ENCODE measurements at regions not wholly inside any gene's neighbourhood (a gene's known extent, or its start where the extent isn't known, plus 50 kb on each side); places are given as distances from the start of the nearest gene placed in this dataset.
A peak's percentile ranks its signal among the peaks of the same experiment; 100 is the strongest.

- Mint-ChIP-seq H3K27ac (no peak overlapping the region), H3K9me3 (peaks cover 9% of the 10 kb centered on the region), H3K27me3 (no peaks in the 10 kb centered on the region), H3K36me3 (no peaks in the 10 kb centered on the region), H3K4me1 (ENCODE audit: low read depth in 2 of 2) (no peaks in the 10 kb centered on the region), H3K4me3 (no peak overlapping the region)
- ATAC-seq (no peak), DNase-seq (ENCODE audit: low spot score) (no peak)
Observed at GRCh38 chr3:84439476-84439875, 519.3 kb upstream of the CADM2 start.

DNA sequence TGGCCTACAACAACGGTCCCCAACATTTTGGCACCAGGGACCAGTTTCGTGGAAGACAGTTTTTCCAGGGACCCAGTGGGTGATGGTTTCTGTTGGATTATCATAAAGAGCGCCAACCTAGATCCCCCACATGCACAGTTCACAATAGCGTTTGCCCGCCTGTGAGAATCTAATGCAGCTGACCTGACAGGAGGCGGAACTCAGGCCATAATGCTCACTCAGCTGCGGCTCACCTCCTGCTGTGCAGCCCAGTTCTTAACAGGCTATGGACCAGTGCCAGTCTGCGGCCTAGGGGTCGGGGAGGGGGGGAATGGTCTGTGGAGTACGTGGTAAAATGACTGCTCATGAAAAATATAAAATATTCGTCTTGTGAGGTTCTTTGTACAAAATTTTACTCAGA is 518.5 kb upstream of the CADM2 start:
- no peak for DNase-seq (ENCODE audit: low spot score)
- ATAC-seq = no peak

GRCh38 chr3:84442533-84442932 is 516.3 kb upstream of the CADM2 start:
- Mint-ChIP-seq H3K36me3 (no peaks in the 10 kb centered on the region), H3K4me1 (ENCODE audit: low read depth in 2 of 2) (no peaks in the 10 kb centered on the region), H3K27ac (no peak overlapping the region)

More for the DNA sequence above, 518.5 kb upstream of the CADM2 start:
- no peak overlapping the region for H3K4me3 Mint-ChIP-seq
- H3K4me1 Mint-ChIP-seq (ENCODE audit: low read depth in 2 of 2) = no peaks in the 10 kb centered on the region
- peaks cover 7% of the 10 kb centered on the region for H3K9me3 Mint-ChIP-seq
- H3K27me3 Mint-ChIP-seq = no peaks in the 10 kb centered on the region
- no peak overlapping the region for H3K27ac Mint-ChIP-seq
- H3K36me3 Mint-ChIP-seq = no peaks in the 10 kb centered on the region

DNA sequence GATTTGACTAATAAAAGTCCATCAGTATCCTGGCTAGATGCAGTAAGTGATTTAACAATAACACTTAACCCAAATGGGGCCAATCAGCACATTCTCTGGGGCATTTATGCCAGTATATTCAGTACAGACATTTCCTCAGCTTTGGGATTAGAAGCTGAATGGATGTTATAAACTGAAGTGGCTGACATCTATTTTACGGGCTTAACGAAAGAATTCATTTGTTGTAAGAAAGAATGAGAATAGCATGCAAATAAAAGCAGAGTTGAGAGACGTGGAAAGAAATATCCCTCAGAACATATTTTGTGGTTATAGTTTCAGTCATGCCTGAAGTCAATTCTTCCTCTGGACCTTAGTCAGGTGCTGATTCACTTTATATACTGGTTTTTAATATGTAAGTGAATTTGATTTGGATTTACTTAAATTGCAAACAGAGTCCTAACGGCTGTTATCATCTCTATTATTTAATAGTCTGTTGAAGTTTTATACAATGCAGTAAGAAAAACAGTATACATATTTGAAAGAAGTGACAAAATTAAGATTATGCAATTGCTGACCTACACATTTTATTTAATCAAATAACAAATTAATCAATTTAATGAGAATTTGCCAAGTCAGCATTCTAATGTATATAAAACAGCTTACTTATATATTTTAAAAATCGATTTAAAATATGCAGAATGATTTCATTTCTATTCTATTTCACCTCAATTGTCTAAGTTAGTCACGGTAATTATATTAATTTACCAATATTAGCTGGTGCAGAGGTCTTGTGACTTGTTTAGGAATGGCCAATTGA is 513.9 kb upstream of the CADM2 start:
- no peaks in the 10 kb centered on the region for H3K27me3 Mint-ChIP-seq
- DNase-seq (ENCODE audit: low spot score) (no peak), ATAC-seq (no peak)
- peaks cover 13% of the 10 kb centered on the region for H3K9me3 Mint-ChIP-seq
- no peaks in the 10 kb centered on the region for H3K4me1 Mint-ChIP-seq (ENCODE audit: low read depth in 2 of 2)
- H3K36me3 Mint-ChIP-seq = no peaks in the 10 kb centered on the region
- no peak overlapping the region for H3K4me3 Mint-ChIP-seq
- H3K27ac Mint-ChIP-seq = no peak overlapping the region

More at GRCh38 chr3:84442533-84442932, 516.3 kb upstream of the CADM2 start:
- ATAC-seq (no peak), DNase-seq (ENCODE audit: low spot score) (no peak)
- H3K9me3 Mint-ChIP-seq = peaks cover 10% of the 10 kb centered on the region
- H3K4me3 Mint-ChIP-seq = no peak overlapping the region
- H3K27me3 Mint-ChIP-seq = no peaks in the 10 kb centered on the region

DNA sequence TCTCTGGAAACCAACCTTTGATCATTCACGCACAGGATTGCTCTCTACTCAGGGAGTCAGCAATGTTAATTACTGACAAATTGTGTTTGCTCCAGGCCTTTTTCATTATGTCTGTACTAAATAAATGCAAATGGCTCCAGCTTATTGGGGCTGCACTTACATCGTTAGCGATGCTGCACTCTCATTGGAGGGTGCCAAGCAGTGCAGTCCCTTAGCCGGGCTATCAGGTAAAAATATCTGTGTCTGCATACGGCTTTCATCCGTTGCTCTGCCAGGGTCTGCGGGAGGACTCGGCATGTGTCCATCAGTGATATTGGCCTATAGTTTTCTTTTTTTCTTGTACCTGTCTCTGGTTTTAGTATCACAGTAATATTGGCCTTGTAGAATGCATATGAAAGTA is 471.5 kb upstream of the CADM2 start:
- no peak overlapping the region for H3K27ac Mint-ChIP-seq
- ATAC-seq = no peak
- H3K4me1 Mint-ChIP-seq (ENCODE audit: low read depth in 2 of 2) = no peaks in the 10 kb centered on the region
- H3K36me3 Mint-ChIP-seq = no peaks in the 10 kb centered on the region
- no peak for DNase-seq (ENCODE audit: low spot score)
- no peaks in the 10 kb centered on the region for H3K27me3 Mint-ChIP-seq
- H3K9me3 Mint-ChIP-seq = peaks cover 26% of the 10 kb centered on the region
- no peak overlapping the region for H3K4me3 Mint-ChIP-seq

GRCh38 chr3:84504761-84505160 is 454.0 kb upstream of the CADM2 start:
- Mint-ChIP-seq H3K4me3 (no peak overlapping the region), H3K27ac (no peak overlapping the region), H3K36me3 (peaks cover 10% of the 10 kb centered on the region), H3K27me3 (no peaks in the 10 kb centered on the region), H3K9me3 (peaks cover 10% of the 10 kb centered on the region), H3K4me1 (ENCODE audit: low read depth in 2 of 2) (no peaks in the 10 kb centered on the region)
- DNase-seq (ENCODE audit: low spot score) (no peak), ATAC-seq (no peak)

DNA sequence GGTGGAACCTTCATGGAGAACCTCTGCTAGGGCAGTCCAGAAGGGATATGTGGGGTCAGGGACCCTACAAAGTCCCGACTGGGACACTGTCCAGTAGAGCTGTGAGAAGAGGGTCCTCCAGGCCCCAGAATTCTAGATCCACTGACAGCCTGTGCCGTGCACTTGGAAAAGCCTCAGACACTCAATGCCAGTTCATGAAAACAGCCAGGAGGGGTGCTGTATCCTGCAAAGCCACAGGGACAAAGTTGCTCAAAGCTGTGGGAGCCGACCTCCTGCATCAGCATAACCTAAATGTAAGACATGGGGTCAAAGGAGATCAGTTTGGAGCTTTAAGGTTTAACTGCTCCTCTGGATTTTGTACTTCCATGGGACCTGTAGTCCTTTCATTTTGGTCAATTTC is 448.8 kb upstream of the CADM2 start:
- Mint-ChIP-seq H3K4me1 (ENCODE audit: low read depth in 2 of 2) (no peaks in the 10 kb centered on the region), H3K4me3 (no peak overlapping the region), H3K27me3 (no peaks in the 10 kb centered on the region), H3K36me3 (peaks cover 10% of the 10 kb centered on the region), H3K9me3 (peaks cover 13% of the 10 kb centered on the region), H3K27ac (no peak overlapping the region)
- no peak for ATAC-seq
- DNase-seq (ENCODE audit: low spot score) = no peak

GRCh38 chr3:84522893-84523292 is 435.9 kb upstream of the CADM2 start:
- DNase-seq (ENCODE audit: low spot score) = no peak
- H3K4me3 Mint-ChIP-seq = no peak overlapping the region
- no peaks in the 10 kb centered on the region for H3K27me3 Mint-ChIP-seq
- H3K4me1 Mint-ChIP-seq (ENCODE audit: low read depth in 2 of 2) = no peaks in the 10 kb centered on the region
- peaks cover 7% of the 10 kb centered on the region for H3K36me3 Mint-ChIP-seq
- ATAC-seq = no peak
- H3K27ac Mint-ChIP-seq = no peak overlapping the region
- peaks cover 9% of the 10 kb centered on the region for H3K9me3 Mint-ChIP-seq

DNA sequence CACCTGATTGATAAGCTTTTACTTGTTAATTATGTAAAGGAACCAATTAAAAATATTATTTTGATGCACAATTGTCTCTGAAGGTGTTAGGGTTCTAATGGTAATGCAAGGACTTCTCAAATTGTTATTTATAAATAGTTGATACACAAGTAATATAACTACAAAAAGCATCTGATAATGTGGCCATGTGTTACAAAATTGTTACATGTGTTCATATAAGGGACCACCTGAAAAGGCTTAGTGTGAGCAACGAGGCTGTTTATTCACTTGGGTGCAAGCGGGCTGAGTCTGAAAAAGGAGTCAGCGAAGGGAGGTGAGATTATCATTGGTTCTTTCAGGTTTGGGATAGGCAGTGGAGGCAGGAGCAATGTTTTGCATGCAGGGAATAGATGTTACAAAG is 421.9 kb upstream of the CADM2 start:
- Mint-ChIP-seq H3K27ac (no peak overlapping the region), H3K4me3 (no peak overlapping the region), H3K27me3 (no peaks in the 10 kb centered on the region), H3K36me3 (no peaks in the 10 kb centered on the region), H3K4me1 (ENCODE audit: low read depth in 2 of 2) (no peaks in the 10 kb centered on the region), H3K9me3 (peaks cover 24% of the 10 kb centered on the region)
- ATAC-seq (no peak), DNase-seq (ENCODE audit: low spot score) (no peak)

GRCh38 chr3:84538597-84538996 is 420.2 kb upstream of the CADM2 start:
- H3K9me3 Mint-ChIP-seq = peaks cover 18% of the 10 kb centered on the region
- no peaks in the 10 kb centered on the region for H3K27me3 Mint-ChIP-seq
- no peaks in the 10 kb centered on the region for H3K36me3 Mint-ChIP-seq
- DNase-seq (ENCODE audit: low spot score) = no peak
- H3K27ac Mint-ChIP-seq = no peak overlapping the region
- no peaks in the 10 kb centered on the region for H3K4me1 Mint-ChIP-seq (ENCODE audit: low read depth in 2 of 2)
- no peak for ATAC-seq
- H3K4me3 Mint-ChIP-seq = no peak overlapping the region

DNA sequence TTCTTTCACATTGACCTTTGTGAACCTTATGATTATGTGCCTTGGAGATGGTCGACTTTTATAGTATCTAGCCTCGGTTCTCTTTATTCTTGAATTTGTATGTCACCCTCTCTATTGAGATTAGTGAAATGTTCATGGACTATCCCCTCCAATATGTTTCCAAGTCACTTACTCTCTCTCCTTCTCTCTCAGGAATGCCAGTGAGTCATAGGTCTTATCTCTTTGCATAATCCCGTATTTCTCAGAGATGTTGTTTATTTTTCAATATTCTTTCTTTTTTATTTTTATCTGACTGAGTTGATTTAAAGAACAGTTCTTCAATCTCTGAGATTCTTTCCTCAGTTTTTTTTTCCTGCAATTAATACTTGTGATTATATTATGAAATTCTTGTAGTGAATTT is 411.6 kb upstream of the CADM2 start:
- no peak overlapping the region for H3K27ac Mint-ChIP-seq
- ATAC-seq = no peak
- peaks cover 12% of the 10 kb centered on the region for H3K36me3 Mint-ChIP-seq
- no peak overlapping the region for H3K4me3 Mint-ChIP-seq
- no peaks in the 10 kb centered on the region for H3K4me1 Mint-ChIP-seq (ENCODE audit: low read depth in 2 of 2)
- no peaks in the 10 kb centered on the region for H3K27me3 Mint-ChIP-seq
- peaks cover 20% of the 10 kb centered on the region for H3K9me3 Mint-ChIP-seq
- DNase-seq (ENCODE audit: low spot score) = no peak

GRCh38 chr3:84547971-84548970 is 410.5 kb upstream of the CADM2 start:
- DNase-seq (ENCODE audit: low spot score) = no peak
- Mint-ChIP-seq H3K9me3 (peaks cover 20% of the 10 kb centered on the region), H3K36me3 (peaks cover 12% of the 10 kb centered on the region), H3K4me3 (no peak overlapping the region), H3K27me3 (no peaks in the 10 kb centered on the region), H3K4me1 (ENCODE audit: low read depth in 2 of 2) (no peaks in the 10 kb centered on the region), H3K27ac (no peak overlapping the region)
- ATAC-seq = peak in 1 of 2 donors; percentile 28

- DNase-seq (ENCODE audit: low spot score) = no peak
- H3K4me1 Mint-ChIP-seq (ENCODE audit: low read depth in 2 of 2) = no peaks in the 10 kb centered on the region
- no peaks in the 10 kb centered on the region for H3K36me3 Mint-ChIP-seq
- H3K4me3 Mint-ChIP-seq = no peak overlapping the region
- H3K27me3 Mint-ChIP-seq = no peaks in the 10 kb centered on the region
- no peak overlapping the region for H3K27ac Mint-ChIP-seq
- peaks cover 5% of the 10 kb centered on the region for H3K9me3 Mint-ChIP-seq
- no peak for ATAC-seq
Observed at GRCh38 chr3:84555629-84556028, 403.2 kb upstream of the CADM2 start.

DNA sequence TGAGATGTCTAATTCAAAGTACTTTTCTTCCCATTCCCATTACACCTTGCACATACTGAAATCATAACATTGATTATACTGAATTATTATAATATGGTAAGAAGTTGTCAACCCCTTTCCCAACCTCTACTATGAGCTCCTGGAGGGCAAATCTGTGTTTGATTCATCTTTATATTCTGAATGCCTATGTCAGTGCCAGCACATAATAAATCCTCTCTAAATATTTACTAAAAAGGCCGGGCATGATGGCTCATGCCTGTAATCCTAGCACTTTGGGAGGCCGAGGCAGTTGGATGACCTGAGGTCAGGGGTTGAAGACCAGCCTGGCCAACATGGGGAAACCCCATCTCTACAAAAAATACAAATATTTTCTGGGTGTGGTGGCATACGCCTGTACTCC is 392.5 kb upstream of the CADM2 start:
- Mint-ChIP-seq H3K27me3 (no peaks in the 10 kb centered on the region), H3K27ac (no peak overlapping the region), H3K36me3 (peaks cover under 1% of the 10 kb centered on the region), H3K4me3 (no peak overlapping the region), H3K9me3 (peaks cover 8% of the 10 kb centered on the region), H3K4me1 (ENCODE audit: low read depth in 2 of 2) (no peaks in the 10 kb centered on the region)
- no peak for DNase-seq (ENCODE audit: low spot score)
- no peak for ATAC-seq

Measured in natural killer cell treated with Interleukin-12 subunit alpha and Interleukin-12 subunit beta and Interleukin-15 and Interleukin-18, amount 100 ng/mL, for 72 hours (primary cell).